WTC11 (cell line): ENCODE measurements at regions not wholly inside any gene's neighbourhood (a gene's known extent, or its start where the extent isn't known, plus 50 kb on each side); places are given as distances from the start of the nearest gene placed in this dataset.

Experiments used
- ATAC-seq: fragments of 200-7000 bp; cut with Tn5 transposase; 2 replicates; pipeline ENCODE4 v1.10.0; 2021; ENCODE audit warnings: mild to moderate bottlenecking, moderate library complexity
- CTCF ChIA-PET: fragments of 300-600 bp; sonication (Branson Sonifier 250); formaldehyde crosslinking; loops from one replicate; lab custom pipeline; 2021; ENCODE audit warnings: antibody characterized with exemption; lab: Charles Lee
- POLR2A ChIA-PET: fragments of 350-600 bp; sonication (Branson Sonifier 250); formaldehyde crosslinking; loops from one replicate; lab custom pipeline; 2021; ENCODE audit warnings: antibody characterized with exemption; lab: Charles Lee
- DNase-seq: peaks from one replicate; pipeline ENCODE4 v3.0.0; 2021; ENCODE audit warnings: low spot score
- H3K27ac Mint-ChIP-seq: 2 replicates; pipeline ENCODE4 v1.8.0; 2021; ENCODE audit warnings: mixed read lengths
- H3K27me3 Mint-ChIP-seq: 2 replicates; pipeline ENCODE4 v1.8.0; 2021; ENCODE audit warnings: low read depth, mild to moderate bottlenecking, moderate library complexity, mixed read lengths
- H3K36me3 Mint-ChIP-seq: 2 replicates; pipeline ENCODE4 v1.8.0; 2021; ENCODE audit warnings: mixed read lengths
- H3K4me1 Mint-ChIP-seq: 2 replicates; pipeline ENCODE4 v1.8.0; 2022; ENCODE audit warnings: mixed read lengths
- H3K4me3 Mint-ChIP-seq: 2 replicates; pipeline ENCODE4 v1.8.0; 2021; ENCODE audit warnings: mild to moderate bottlenecking, moderate library complexity, mixed read lengths
- H3K9me3 Mint-ChIP-seq: 2 replicates; pipeline ENCODE4 v1.8.0; 2021; ENCODE audit warnings: mixed read lengths
- CBFB ChIP-seq: sonication (generic); formaldehyde crosslinking; IDR thresholded peaks from 2 replicates; pipeline ENCODE4 v1.8.1; 2022; ENCODE audit warnings: mild to moderate bottlenecking, low read depth, missing genetic modification reagents
- CDX4 ChIP-seq: fragments of 250-450 bp; sonication (Bioruptor Pico); IDR thresholded peaks from 2 replicates; pipeline ENCODE4 v1.9.0; 2021; ENCODE audit warnings: moderate library complexity, mild to moderate bottlenecking, inconsistent platforms, borderline replicate concordance
- FOXK1 ChIP-seq: sonication (generic); formaldehyde crosslinking; IDR thresholded peaks from 2 replicates; pipeline ENCODE4 v1.8.0; 2022; ENCODE audit warnings: mild to moderate bottlenecking, moderate library complexity, missing genetic modification reagents
- GRHL2 ChIP-seq: fragments of 250-450 bp; sonication (Bioruptor Pico); IDR thresholded peaks from 2 replicates; pipeline ENCODE4 v1.8.0; 2022; ENCODE audit warnings: mild to moderate bottlenecking, moderate library complexity; ENCODE audit not compliant: insufficient replicate concordance, severe bottlenecking
- MXD4 ChIP-seq: fragments of 250-450 bp; sonication (Bioruptor Pico); IDR thresholded peaks from 2 replicates; pipeline ENCODE4 v1.8.0; 2021; ENCODE audit warnings: mild to moderate bottlenecking, moderate library complexity, borderline replicate concordance
- NFE2L1 ChIP-seq: sonication (generic); formaldehyde crosslinking; IDR thresholded peaks from 2 replicates; pipeline ENCODE4 v1.8.1; 2023; ENCODE audit warnings: missing genetic modification reagents
- NR2C2 ChIP-seq: sonication (generic); formaldehyde crosslinking; IDR thresholded peaks from 2 replicates; pipeline ENCODE4 v1.8.0; 2022; ENCODE audit warnings: mild to moderate bottlenecking, missing genetic modification reagents
- ZNF121 ChIP-seq: sonication (generic); formaldehyde crosslinking; IDR thresholded peaks from 2 replicates; pipeline ENCODE4 v1.8.0; 2023; ENCODE audit warnings: missing genetic modification reagents
- ZNF232 ChIP-seq: sonication (generic); formaldehyde crosslinking; IDR thresholded peaks from 2 replicates; pipeline ENCODE4 v1.8.0; 2022; ENCODE audit warnings: mild to moderate bottlenecking, missing genetic modification reagents
- ZNF281 ChIP-seq: sonication (generic); formaldehyde crosslinking; IDR thresholded peaks from 2 replicates; pipeline ENCODE4 v1.8.0; 2023; ENCODE audit warnings: mild to moderate bottlenecking, missing genetic modification reagents
- ZNF425 ChIP-seq: fragments of 250-450 bp; sonication (Bioruptor Pico); conservative IDR thresholded peaks from 2 replicates; pipeline ENCODE4 v1.9.0; 2021; ENCODE audit warnings: mild to moderate bottlenecking
- ZSCAN18 ChIP-seq: fragments of 250-450 bp; sonication (Bioruptor Pico); IDR thresholded peaks from 2 replicates; pipeline ENCODE4 v2.1.2; 2022; ENCODE audit warnings: mild to moderate bottlenecking, moderate library complexity
- TF ChIP-seq, protein P1 (sequence below): fragments of 250-450 bp; sonication (Bioruptor Pico); IDR thresholded peaks from 2 replicates; pipeline ENCODE4 v1.9.0; 2021; ENCODE audit warnings: mild to moderate bottlenecking, borderline replicate concordance
- TF ChIP-seq, protein P2 (sequence below): sonication (generic); formaldehyde crosslinking; IDR thresholded peaks from 2 replicates; pipeline ENCODE4 v1.8.1; 2022; ENCODE audit warnings: mild to moderate bottlenecking, missing genetic modification reagents, moderate library complexity, borderline replicate concordance

DNA sequence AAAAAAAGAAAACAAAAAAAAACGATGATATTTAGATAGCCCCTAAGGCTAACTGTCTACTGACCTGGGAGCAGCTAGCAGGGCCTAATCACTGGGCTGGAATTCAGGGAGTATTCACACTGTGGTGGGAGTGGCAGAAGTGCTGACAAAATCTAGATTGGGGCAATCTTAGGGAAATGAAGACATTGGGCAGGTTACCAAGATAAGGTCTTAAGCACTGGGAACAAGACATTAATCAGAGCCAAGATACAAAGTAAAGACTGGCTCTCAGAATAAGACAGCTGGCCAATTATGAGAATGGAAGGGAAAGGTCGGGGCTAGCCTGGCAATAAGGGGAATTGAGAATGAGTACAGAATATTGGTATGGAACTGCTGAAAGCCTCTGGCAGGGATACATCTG lies 100.2 kb upstream of the GRIA3 start:
- Mint-ChIP-seq H3K27ac (no peak overlapping the region), H3K4me3 (no peak overlapping the region), H3K27me3 (peaks cover 13% of the 10 kb centered on the region; the same call in 1 of the 2 replicates), H3K36me3 (no peaks in the 10 kb centered on the region), H3K4me1 (peaks cover 18% of the 10 kb centered on the region), H3K9me3 (no peaks in the 10 kb centered on the region; the same call in 1 of the 2 replicates)
- ATAC-seq (no peak), DNase-seq (no peak)
- CTCF ChIA-PET: no interaction called here
- TF ChIP-seq CBFB (CRISPR knock-in tag) (no peak), ZNF232 (CRISPR knock-in tag) (no peak), FOXK1 (CRISPR knock-in tag) (no peak), GRHL2 (CRISPR knock-in tag) (no peak), MXD4 (CRISPR knock-in tag) (no peak), ZNF281 (no peak), ZNF121 (no peak), NR2C2 (CRISPR knock-in tag) (no peak), CDX4 (CRISPR knock-in tag) (no peak), NFE2L1 (no peak), ZNF425 (CRISPR knock-in tag) (no peak), ZSCAN18 (no peak)
- TF ChIP-seq, protein P1, sequence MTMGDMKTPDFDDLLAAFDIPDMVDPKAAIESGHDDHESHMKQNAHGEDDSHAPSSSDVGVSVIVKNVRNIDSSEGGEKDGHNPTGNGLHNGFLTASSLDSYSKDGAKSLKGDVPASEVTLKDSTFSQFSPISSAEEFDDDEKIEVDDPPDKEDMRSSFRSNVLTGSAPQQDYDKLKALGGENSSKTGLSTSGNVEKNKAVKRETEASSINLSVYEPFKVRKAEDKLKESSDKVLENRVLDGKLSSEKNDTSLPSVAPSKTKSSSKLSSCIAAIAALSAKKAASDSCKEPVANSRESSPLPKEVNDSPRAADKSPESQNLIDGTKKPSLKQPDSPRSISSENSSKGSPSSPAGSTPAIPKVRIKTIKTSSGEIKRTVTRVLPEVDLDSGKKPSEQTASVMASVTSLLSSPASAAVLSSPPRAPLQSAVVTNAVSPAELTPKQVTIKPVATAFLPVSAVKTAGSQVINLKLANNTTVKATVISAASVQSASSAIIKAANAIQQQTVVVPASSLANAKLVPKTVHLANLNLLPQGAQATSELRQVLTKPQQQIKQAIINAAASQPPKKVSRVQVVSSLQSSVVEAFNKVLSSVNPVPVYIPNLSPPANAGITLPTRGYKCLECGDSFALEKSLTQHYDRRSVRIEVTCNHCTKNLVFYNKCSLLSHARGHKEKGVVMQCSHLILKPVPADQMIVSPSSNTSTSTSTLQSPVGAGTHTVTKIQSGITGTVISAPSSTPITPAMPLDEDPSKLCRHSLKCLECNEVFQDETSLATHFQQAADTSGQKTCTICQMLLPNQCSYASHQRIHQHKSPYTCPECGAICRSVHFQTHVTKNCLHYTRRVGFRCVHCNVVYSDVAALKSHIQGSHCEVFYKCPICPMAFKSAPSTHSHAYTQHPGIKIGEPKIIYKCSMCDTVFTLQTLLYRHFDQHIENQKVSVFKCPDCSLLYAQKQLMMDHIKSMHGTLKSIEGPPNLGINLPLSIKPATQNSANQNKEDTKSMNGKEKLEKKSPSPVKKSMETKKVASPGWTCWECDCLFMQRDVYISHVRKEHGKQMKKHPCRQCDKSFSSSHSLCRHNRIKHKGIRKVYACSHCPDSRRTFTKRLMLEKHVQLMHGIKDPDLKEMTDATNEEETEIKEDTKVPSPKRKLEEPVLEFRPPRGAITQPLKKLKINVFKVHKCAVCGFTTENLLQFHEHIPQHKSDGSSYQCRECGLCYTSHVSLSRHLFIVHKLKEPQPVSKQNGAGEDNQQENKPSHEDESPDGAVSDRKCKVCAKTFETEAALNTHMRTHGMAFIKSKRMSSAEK (CRISPR knock-in tag): no peak
- TF ChIP-seq, protein P2, sequence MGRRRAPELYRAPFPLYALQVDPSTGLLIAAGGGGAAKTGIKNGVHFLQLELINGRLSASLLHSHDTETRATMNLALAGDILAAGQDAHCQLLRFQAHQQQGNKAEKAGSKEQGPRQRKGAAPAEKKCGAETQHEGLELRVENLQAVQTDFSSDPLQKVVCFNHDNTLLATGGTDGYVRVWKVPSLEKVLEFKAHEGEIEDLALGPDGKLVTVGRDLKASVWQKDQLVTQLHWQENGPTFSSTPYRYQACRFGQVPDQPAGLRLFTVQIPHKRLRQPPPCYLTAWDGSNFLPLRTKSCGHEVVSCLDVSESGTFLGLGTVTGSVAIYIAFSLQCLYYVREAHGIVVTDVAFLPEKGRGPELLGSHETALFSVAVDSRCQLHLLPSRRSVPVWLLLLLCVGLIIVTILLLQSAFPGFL: no peak
- POLR2A ChIA-PET: no interaction called here
